Right lobe of liver (tissue), 4 donors: ENCODE measurements at regions not wholly inside any gene's neighbourhood (a gene's known extent, or its start where the extent isn't known, plus 50 kb on each side); places are given as distances from the start of the nearest gene placed in this dataset.

Experiments used
- CTCF ChIP-seq, 4 donors: fragments of 200-600 bp in 3 of 4; fragments of 450-650 bp in 1 of 4; IDR thresholded peaks; one replicate each; pipeline versions ENCODE4 v1.5.1 to v1.8.0; 2016 to 2022; ENCODE audit warnings: antibody characterized with exemption in 4 of 4, mild to moderate bottlenecking in 2 of 4
- POLR2A ChIP-seq: fragments of 450-650 bp; IDR thresholded peaks from one replicate; pipeline ENCODE4 v1.6.1; 2017; ENCODE audit warnings: antibody characterized with exemption, mild to moderate bottlenecking
- donor health status: DM: no; HTN: no; CAD: no.
- donor health status: DM: no; HTN: no; CAD: no.
- donor health status: DM: no; HTN: yes; CAD: no.

- TF ChIP-seq CTCF (IDR thresholded peaks at IDR 0.05) (no peak), POLR2A (no peak)
Observed at GRCh38 chr2:144586476-144586875, 66.6 kb upstream of the ZEB2 start.
